HG02884 (cell line): ENCODE measurements at regions not wholly inside any gene's neighbourhood (a gene's known extent, or its start where the extent isn't known, plus 50 kb on each side); places are given as distances from the start of the nearest gene placed in this dataset.
"Not testable (repeated sequence)": the region's sequence is repeated elsewhere in the genome, so short reads cannot be mapped to it uniquely, and the experiment has no call there.

Experiments used
- ATAC-seq: cut with Tn5 transposase; IDR thresholded peaks from one replicate; pipeline ENCODE4 v1.9.1; 2021; ENCODE audit warnings: mild to moderate bottlenecking, moderate library complexity; ENCODE audit not compliant: unreplicated experiment

DNA sequence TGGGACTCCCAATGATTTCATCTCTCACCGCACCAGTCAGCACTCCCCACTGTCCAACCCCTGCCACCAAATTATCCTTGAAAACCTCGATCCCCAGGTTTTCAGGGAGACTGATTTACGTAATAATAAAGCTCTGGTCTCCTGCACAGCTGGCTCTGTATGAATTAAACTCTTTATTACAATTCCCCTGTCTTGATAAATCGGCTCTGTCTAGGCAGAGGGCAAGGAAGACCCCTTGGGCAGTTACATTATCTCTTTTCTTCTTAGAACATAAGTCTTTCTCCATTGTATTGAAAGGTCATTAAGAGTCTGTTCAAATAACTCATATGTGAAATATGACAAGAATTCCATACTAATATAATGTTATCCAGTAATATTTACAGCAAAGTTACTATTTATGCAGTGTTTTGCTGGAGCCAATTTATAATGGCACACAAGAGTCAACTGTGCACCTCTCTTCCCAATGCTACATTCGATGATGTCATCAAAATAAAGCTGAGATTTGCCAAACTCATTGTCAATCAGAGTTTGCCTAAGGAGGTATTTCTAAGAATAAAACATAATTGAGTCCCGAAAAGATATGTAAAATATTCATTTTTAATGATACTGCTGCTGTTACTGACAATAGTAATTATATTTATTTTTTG lies 1297.2 kb upstream of the LRRTM3 start:
- ATAC-seq: no peak

DNA sequence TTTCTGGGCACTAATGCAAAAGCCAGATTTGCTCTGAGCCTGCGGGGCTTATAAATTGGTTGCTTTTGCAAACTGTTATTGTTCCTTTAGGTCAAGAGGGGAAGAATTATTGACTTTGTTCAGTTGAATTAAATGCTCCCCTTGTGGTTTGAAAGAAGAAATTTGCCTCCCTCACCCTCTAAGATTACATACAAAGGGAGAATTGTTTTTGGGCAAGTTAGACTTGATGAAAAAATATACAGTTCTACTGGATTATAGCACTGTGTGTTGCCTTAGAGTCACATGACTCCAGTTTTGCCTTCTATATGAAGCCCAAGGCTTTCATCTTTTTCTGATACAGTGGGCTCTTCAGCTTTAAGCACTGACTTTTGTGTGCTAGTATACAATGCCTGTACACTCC lies 1265.8 kb upstream of the LRRTM3 start:
- no peak for ATAC-seq

DNA sequence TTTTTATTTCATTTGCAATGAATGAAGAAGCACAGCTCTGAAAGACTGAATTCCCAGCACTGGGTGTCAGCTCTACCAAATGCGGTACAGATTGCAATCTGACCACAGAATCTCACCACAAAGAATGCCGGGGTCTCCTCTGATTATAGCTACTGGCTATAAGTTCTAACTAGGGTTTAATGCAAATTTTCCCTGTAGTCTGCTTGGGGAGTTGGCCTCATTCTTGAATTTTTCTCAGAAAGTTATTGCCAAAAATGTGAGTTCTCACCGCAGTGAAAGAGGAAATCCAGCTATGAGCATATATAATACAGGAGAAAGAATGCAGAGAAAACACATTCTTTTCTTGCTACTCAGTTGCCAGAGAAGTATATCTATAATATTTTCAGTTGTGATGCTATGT lies 1255.7 kb upstream of the LRRTM3 start:
- ATAC-seq: no peak

DNA sequence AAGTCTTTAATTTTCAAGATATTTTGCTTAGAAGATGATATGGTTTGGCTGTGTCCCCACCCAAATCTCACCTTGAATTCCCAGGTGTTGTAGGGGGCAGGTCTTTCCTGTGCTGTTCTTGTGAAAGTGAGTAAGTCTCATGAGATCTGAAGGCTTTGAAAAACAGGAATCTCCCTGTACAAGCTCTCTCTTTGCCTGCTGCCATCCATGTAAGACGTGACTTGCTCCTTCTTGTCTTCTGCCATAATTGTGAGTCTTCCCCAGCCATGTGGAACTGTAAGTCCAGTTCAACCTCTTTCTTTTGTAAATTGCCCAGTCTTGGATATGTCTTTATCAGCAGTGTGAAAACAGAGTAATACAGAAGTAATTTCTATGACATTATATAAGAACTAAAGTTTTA lies 1255.2 kb upstream of the LRRTM3 start:
- ATAC-seq: not testable (repeated sequence)

DNA sequence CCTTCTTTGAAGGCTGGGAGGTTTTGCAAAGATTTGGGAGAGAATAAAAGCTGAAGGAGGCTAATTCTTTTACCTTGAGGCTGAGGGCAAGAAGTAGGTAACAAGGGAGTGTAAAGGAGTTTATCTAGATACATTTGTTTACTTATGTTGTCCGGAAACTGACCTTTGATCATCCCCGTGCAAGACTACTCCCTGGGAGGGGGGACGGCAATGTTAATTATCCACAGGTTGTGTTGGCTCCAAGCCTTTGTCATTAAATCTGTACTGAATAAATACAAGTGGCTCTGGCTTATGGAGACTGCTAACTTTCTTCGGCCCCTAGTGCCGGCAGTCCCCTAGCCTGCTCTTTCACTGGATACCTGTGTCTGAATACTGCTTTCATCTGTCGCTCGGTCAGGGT lies 1250.6 kb upstream of the LRRTM3 start:
- ATAC-seq: no peak

DNA sequence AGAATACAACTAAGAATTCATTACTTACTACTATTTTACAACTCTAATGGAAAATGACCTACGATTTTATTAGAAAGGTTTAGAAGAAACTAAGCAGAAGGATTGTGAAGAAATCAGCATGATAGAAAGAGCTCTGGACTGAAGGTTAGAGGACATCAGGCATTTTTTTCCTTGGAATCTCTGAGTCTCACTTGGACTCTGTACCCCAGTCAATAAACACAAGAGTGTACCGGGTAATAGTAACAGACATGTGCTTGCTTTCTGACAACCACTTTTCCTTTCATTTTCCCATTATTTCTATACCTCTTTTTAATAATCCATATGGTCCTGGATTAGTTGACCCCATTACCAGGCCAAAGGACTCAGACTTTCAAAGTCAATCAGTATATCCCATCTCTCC lies 1240.9 kb upstream of the LRRTM3 start:
- no peak for ATAC-seq

DNA sequence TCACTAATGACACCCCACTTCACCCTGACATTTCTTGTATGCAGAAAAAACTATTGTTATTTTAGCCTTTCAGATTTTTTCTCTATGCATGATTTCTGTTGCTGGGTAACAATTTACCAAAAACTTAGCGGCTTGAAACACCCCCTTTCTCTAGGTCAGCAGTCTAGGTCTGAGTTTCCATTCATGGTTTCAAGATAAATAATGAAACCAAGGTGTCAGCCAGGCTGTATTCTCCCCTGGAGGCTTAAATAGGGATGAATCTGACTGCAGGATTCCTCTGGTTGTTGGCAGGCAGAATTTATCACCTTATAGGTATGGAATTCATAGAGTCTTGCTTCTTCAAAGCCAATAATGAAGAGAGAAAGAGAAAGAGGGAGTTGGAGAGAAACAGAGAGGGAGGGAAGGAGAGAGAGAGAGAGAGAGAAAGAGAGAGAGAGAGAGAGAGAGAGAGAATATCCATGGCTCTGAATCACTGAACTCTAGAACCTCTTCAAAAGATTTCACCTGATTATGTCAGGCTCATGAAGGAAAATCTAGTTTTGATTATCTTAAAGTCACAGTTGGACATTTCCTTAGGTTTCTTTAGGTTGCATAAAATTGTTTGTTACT lies 1224.6 kb upstream of the LRRTM3 start:
- no peak for ATAC-seq

DNA sequence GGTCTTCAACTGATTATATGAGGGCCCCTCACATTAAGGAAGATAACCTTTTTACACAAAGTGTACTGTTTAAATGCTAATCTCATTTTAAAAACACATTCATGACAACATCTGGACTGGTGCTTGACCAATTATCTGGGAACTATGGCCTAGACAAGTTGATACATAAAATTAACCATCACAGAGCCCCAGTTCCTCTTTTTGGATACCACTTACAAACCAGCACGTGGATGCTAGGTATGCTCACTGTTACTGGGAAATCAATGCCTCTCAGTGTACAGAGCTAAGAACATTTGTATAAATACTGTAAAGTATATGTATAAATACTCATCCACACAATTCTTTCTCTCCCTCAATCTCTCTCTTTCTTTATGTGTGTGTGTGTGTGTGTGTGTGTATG lies 1217.8 kb upstream of the LRRTM3 start:
- no peak for ATAC-seq

DNA sequence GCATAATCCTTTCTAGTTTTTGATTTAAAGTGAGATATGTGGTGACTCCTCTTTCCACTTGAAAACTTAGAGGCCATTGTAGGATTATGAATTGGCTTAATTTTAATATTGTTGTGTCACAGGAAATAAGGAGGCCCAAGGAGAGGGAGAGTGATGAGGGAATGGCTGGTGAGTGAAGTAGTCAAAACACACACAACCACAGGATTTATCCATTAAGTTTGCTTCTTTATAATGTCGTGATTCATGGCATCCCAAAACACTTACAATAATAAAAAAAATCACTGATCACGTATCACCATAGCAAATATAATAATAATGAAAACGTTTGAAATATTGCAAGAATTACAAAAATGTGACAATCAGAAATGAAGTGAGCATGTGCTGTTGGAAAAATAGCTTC lies 1215.5 kb upstream of the LRRTM3 start:
- ATAC-seq: no peak

DNA sequence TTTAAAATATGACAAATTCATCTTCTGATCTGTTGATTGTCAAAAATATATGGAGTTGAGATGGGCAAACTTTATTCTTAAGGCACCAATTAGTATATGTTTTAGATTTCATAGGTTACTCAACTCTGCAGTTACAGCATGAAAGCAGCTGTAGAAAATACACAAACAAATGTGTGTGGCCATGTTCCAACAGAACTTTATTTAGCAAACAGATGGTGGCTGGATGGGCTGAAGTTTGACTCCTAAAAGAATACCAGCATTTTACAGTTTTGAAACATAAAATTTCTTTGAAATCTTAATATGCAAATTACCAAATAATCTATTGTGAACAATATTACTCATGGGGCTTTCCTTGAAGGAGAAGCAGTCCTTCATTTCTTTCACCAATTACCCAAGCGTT lies 1206.0 kb upstream of the LRRTM3 start:
- ATAC-seq: no peak

DNA sequence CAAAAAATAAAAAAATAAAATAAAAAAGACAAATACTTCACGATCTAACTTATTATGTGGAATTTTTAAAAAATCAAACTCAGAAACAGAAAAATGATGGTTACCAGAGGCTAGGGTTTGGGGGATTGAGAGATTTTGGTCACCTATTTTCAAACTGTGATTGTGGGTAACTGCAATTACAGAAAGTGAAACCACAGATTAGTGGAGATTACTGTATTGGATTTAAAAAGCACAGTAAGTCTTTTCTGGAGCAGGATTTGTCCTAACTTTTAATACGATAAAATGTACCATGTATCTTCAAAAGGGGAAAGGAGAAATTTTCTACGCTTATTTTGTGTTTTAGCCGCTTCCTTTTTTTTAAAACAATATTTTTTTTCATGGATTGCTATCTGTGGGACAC lies 1204.9 kb upstream of the LRRTM3 start:
- ATAC-seq: no peak

DNA sequence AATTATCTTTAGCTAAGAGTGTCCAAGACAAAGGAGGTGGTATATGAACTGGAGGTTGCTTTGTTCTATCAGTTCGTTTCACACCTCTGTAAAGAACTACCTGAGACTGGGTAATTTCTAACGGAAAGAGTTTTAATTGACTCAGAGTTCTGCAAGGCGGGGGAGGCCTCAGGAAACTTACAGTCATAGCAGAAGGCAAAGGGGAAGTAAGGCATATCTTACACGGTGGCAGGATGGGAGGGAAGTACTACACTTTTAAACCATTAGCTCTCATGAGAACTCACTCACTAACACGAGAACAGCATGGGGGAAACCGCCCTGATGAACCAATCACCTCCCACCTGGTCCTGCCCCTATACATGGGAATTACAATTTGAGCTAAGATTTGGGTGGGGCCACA lies 1202.3 kb upstream of the LRRTM3 start:
- ATAC-seq: no peak

DNA sequence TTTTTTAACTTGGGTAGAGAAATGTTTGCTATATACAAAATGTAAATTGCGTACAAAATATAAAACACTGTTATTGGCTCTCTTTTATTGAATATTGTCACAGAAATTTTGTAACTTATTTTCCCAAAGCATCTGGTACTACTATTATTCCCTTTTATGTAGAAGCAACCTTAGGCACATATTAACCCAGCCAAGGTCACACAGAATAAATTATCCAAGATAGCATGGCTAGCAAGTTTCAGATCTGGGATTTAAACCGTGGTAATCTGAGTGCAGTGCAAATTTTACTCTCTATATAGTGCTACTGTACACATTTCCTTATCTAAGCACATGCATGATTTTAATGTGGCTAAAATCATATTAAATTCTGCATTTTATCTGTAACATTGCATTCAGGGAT lies 1190.5 kb upstream of the LRRTM3 start:
- ATAC-seq: no peak

DNA sequence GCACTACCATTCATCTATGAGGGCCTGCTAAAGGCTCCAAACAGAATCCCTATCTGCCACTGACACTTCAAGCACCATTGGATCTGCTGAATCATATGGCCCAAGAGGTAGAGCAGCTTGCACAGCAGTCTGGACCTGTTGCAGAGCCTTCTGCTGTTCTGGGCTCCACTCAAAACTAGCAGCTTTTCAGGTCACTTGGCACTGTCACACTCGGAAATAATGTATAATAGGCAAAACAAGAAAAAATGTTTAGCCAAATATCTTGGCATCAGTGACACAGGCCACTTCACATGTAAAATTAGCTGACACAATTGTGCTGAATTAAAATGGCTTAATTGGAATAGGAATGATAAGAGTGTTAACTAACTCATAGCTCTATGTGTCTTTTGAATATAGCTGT lies 1182.9 kb upstream of the LRRTM3 start:
- ATAC-seq: no peak

DNA sequence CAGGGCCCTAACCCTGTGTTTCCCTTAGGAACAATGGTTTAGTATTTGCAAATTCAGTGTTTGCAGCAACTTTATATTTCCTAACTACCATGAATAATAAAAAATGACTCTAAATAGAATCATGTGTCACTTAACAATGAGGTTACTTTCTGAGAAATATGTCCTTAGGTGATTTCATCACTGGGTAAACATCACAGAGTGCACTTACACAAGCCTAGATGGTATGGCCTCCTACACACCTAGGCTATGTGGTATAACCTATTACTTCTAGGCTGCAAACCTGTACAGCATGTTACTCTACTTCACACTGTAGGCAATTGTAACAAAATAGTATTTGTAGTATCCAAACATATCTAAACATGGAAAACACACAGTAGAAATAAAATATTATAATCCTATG lies 1174.6 kb upstream of the LRRTM3 start:
- ATAC-seq: no peak

DNA sequence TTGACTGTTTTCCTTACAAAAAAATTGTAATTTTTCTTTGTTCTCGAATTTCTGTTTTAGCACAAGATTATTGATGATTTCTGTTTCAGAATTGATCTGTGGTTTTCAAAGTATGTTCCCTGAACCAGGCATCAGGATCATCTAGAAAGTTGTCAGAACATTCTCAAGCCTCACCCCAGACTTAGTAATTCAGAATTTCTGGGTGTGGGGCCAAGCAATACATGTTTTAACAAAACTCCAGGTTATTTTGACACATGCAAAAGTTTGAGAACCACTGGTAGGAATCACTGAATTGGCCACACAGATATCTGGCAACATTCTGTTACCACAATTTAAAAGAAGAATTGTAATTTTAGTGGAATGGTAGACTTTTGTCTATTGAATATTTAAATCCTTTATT lies 1173.9 kb upstream of the LRRTM3 start:
- no peak for ATAC-seq

DNA sequence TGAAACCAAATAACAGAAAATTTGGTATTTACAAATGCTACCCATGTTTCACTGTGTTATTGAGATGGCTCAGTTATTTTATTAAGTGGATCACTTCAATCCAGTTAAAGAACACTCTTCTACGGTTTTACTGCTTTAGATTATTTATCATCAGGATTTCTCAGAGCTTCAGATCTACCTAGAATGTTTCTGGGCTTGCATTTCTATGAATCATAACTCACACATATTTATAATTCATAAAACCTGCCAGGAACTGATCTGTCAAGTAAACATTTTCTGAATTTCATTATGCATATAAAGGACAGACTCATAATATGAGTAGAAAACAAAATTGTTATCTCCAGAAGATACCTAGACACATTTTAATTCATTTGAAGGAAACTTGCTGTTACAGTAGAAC lies 1172.3 kb upstream of the LRRTM3 start:
- no peak for ATAC-seq

DNA sequence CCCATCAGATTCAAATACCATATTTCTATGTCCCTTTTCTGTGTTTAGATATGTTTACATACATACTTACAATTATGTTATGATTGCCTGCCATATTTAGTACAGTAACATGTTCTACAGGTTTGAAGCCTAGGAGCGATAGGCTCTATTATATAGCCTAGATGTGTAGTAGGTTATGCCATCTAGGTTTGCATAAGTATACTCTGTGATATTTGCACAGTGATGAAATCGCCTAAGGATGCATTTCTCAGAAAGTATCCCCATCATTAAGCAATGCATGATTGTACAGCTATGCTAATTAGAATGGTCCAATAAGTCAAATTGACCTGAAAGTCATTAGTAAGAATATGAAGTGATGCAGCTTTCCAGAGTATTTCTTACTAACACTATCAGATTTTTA lies 1171.7 kb upstream of the LRRTM3 start:
- no peak for ATAC-seq

DNA sequence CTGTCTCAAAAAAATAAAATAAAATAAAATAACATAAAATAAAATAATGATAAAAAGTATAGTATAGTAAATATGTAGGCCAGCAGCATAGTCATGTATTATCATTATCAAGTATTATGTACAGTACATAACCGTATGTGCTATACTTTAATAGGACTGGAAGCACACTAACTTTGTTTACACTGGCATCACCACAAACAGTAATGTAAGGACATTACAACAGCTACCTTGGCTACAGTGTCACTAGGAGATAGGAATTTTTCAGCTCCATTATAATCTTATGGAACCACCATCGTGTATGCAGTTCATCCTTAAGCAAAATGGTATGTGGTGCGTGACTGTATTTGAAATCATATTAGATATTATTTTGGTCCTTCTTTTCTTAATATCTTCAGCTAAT lies 1163.5 kb upstream of the LRRTM3 start:
- ATAC-seq: no peak

DNA sequence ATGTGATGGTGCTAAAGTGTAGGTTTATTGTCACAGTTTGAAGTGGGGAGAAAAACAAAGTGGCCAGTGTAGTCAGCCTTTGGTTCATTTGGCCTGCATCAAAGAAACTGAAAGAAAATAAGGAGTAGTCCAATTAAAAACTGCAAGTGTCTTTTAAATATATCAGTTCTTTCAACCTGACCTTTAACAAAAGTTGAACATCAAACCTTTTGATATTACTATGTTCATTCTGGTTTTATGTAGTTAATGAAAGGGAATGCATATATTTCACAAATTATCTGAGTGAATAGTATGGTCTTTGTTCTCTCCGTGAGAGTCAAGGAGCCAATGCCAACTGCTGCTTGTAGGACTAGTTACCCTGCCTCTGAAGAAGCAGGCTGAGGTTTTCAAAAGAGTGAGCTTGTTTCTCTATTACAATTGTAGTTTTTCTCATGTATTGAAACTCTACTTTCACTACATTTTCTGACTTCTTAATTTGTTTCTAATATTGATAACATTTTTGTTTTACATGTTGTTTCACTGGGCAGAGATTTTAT lies 1160.8 kb upstream of the LRRTM3 start:
- no peak for ATAC-seq

DNA sequence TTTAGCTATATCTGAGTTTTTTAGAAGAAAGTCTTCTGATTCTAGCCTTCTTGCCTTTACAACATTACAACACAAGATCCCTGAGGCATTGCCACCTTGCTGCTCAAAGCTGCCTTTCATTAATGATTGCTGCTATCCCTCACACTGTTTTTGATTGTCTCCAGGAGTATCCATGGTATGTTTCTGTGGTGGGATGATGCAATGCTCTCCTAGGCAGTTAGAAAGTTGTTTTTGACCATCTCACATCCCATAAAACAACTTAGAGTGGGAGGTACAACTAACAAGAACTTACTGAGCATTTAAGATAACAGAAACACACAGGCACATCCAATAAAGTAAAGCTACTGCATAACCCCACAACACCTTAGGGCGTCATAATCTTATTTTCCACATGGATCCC lies 1156.0 kb upstream of the LRRTM3 start:
- no peak for ATAC-seq

DNA sequence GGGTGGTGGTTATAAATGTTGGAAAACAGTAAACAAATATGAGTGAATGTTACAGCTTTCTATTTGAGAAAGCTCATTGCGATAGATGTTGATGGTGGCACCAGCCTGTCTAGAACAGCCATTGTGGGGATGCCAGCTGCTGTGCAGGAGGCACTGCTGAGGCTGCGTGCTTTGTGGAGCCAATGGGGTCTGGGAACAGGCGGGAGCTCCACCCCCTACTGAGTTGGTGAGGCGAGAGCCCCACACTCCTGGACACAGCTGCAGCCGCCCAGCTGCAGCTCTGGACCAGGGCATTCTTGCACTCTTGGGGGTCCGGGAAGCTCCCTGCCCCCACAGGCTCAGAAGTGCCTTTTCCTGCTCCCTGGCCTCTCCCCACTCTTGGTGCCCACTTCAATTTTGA lies 1147.1 kb upstream of the LRRTM3 start:
- no peak for ATAC-seq

DNA sequence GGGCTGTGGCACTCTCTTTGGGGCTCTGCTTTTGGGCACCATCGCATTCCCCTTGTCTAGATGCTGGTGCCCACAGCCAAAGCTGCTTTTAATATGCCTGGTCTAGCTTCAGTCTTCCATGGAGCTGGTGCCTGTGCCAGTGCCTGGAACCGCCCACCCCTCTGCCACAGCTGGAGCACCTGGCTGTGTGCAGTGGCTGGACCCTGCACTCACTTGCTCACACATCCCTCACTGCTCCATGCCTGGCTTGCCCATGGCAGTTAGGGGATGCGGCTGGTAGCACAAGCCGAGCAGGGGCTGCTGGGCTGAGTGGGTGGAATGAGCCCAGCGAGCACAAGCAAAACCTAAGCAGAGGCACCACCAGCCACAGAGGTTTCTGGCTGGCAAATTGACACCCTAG lies 1145.9 kb upstream of the LRRTM3 start:
- ATAC-seq: no peak
